WTC11 (cell line): ENCODE measurements at regions not wholly inside any gene's neighbourhood (a gene's known extent, or its start where the extent isn't known, plus 50 kb on each side); places are given as distances from the start of the nearest gene placed in this dataset.
"Not testable (repeated sequence)": the region's sequence is repeated elsewhere in the genome, so short reads cannot be mapped to it uniquely, and the experiment has no call there.

Experiments used
- CTCF ChIP-seq: fragments of 200-600 bp; IDR thresholded peaks from 2 replicates; pipeline ENCODE4 v1.8.0; 2022; ENCODE audit warnings: antibody characterized with exemption
- MAX ChIP-seq: sonication (generic); formaldehyde crosslinking; IDR thresholded peaks from 2 replicates; pipeline ENCODE4 v1.8.0; 2022; ENCODE audit warnings: mild to moderate bottlenecking, missing genetic modification reagents
- TP53 ChIP-seq: sonication (generic); formaldehyde crosslinking; IDR thresholded peaks from 2 replicates; pipeline ENCODE4 v1.8.1; 2023; ENCODE audit warnings: mild to moderate bottlenecking, missing genetic modification reagents
- ZNF138 ChIP-seq: sonication (generic); formaldehyde crosslinking; conservative IDR thresholded peaks from 2 replicates; pipeline ENCODE4 v1.8.1; 2022; ENCODE audit warnings: mild to moderate bottlenecking, moderate library complexity, missing genetic modification reagents

- not testable (repeated sequence) for TF ChIP-seq CTCF; ZNF138 (CRISPR knock-in tag); MAX (CRISPR knock-in tag); TP53
Observed at GRCh38 chr16:29181254-29181780, 196.5 kb downstream of the LAT start.
